PC-9 (cell line): ENCODE measurements at regions not wholly inside any gene's neighbourhood (a gene's known extent, or its start where the extent isn't known, plus 50 kb on each side); places are given as distances from the start of the nearest gene placed in this dataset.

Experiments
- BruUV-seq: library from RNA; stranded (reverse); fragments of 400-500 nt; replicated peaks from 2 replicates; lab custom pipeline; 2021; lab: Mats Ljungman, UMichigan
- CTCF ChIA-PET: fragments of 300-600 bp; sonication (Branson Sonifier 250); formaldehyde crosslinking; loops from one replicate; lab custom pipeline; 2022; ENCODE audit warnings: antibody characterized with exemption; lab: Charles Lee
- POLR2A ChIA-PET: fragments of 300-600 bp; sonication (Branson Sonifier 250); formaldehyde crosslinking; loops from one replicate; lab custom pipeline; 2022; ENCODE audit warnings: antibody characterized with exemption; ENCODE audit not compliant: unreplicated experiment; lab: Charles Lee
- DNase-seq, 2 experiments: peaks; one replicate each; pipeline versions ENCODE4 v3.0.0 to v3.0.0-alpha.2; 2015 to 2022; ENCODE audit warnings: mixed read lengths in 1 of 2
- H2AFZ ChIP-seq: fragments of 200-600 bp; sonication (generic); 2 replicates; pipeline ENCODE4 v1.8.1; 2017; ENCODE audit warnings: antibody characterized with exemption
- H3F3A ChIP-seq: fragments of 200-600 bp; sonication (generic); 2 replicates; pipeline ENCODE4 v1.8.1; 2017; ENCODE audit warnings: antibody characterized with exemption, mild to moderate bottlenecking, low read depth; ENCODE audit not compliant: insufficient read depth
- H3K27ac ChIP-seq: fragments of 200-600 bp; sonication (generic); 2 replicates; pipeline ENCODE4 v1.6.1; 2016; ENCODE audit warnings: mixed run types
- H3K27me3 ChIP-seq: fragments of 200-600 bp; sonication (generic); 2 replicates; pipeline ENCODE4 v1.6.1; 2016; ENCODE audit warnings: low read depth, mixed run types; ENCODE audit not compliant: insufficient read depth
- H3K36me3 ChIP-seq: fragments of 200-600 bp; sonication (generic); 2 replicates; pipeline ENCODE4 v1.6.1; 2016; ENCODE audit warnings: low read depth, mixed run types
- H3K4me1 ChIP-seq: fragments of 200-600 bp; sonication (generic); replicated peaks from 2 replicates; pipeline ENCODE4 v1.6.1; 2016; ENCODE audit warnings: mixed run types; ENCODE audit not compliant: insufficient read depth
- H3K4me2 ChIP-seq: fragments of 200-600 bp; sonication (generic); 2 replicates; pipeline ENCODE4 v1.6.1; 2017; ENCODE audit warnings: mixed run types
- H3K4me3 ChIP-seq: fragments of 200-600 bp; sonication (generic); 2 replicates; pipeline ENCODE4 v1.6.1; 2016; ENCODE audit warnings: mixed run types
- H3K79me2 ChIP-seq: fragments of 200-600 bp; sonication (generic); 2 replicates; pipeline ENCODE4 v1.6.1; 2017; ENCODE audit warnings: low read depth, mixed run types
- H3K9me2 ChIP-seq: fragments of 200-600 bp; sonication (generic); 2 replicates; pipeline ENCODE4 v1.8.1; 2017; ENCODE audit warnings: mild to moderate bottlenecking; ENCODE audit not compliant: insufficient read depth
- H3K9me3 ChIP-seq: fragments of 200-600 bp; sonication (generic); 2 replicates; pipeline ENCODE4 v1.8.1; 2016; ENCODE audit warnings: low read depth; ENCODE audit not compliant: insufficient read depth
- H4K20me1 ChIP-seq: fragments of 200-600 bp; sonication (generic); 2 replicates; pipeline ENCODE4 v1.8.1; 2017; ENCODE audit not compliant: insufficient read depth
- CTCF ChIP-seq: fragments of 200-600 bp; sonication (generic); conservative IDR thresholded peaks from 2 replicates; pipeline ENCODE4 v1.6.1; 2017; ENCODE audit warnings: mixed run types, antibody characterized with exemption, mild to moderate bottlenecking, moderate library complexity
- EZH2 ChIP-seq: fragments of 200-600 bp; sonication (generic); IDR thresholded peaks from 2 replicates; pipeline ENCODE4 v1.8.0; 2017; ENCODE audit warnings: antibody characterized with exemption, low read depth
- intact Hi-C: fragments of 100-400 bp; cut with micrococcal nuclease; formaldehyde crosslinking; loops from one replicate; pipeline ENCODE4 v1.10.0; 2022; ENCODE audit not compliant: unreplicated experiment

GRCh38 chr10:128879441-128880140 lies 587.5 kb upstream of the MGMT start:
- POLR2A ChIA-PET = no interaction called here
- intact Hi-C loops = no loop called here
- no peak for TF ChIP-seq CTCF
- TF ChIP-seq EZH2 = no peak
- no peak overlapping the region for H3K27ac ChIP-seq
- no peak overlapping the region for H3K4me3 ChIP-seq
- H2AFZ ChIP-seq = no peak overlapping the region
- H3F3A ChIP-seq = no peaks in the 10 kb centered on the region
- H3K9me2 ChIP-seq = no peaks in the 10 kb centered on the region
- CTCF ChIA-PET = no interaction called here
- BruUV-seq = no TSS peak
- H3K36me3 ChIP-seq = no peaks in the 10 kb centered on the region
- H3K4me1 ChIP-seq = no peaks in the 10 kb centered on the region
- H3K4me2 ChIP-seq = no peak overlapping the region
- no peak for DNase-seq
- H3K79me2 ChIP-seq = no peaks in the 10 kb centered on the region
- H4K20me1 ChIP-seq = no peaks in the 10 kb centered on the region
- H3K27me3 ChIP-seq = no peaks in the 10 kb centered on the region
- H3K9me3 ChIP-seq = no peaks in the 10 kb centered on the region

GRCh38 chr10:128880159-128880725 lies 586.8 kb upstream of the MGMT start:
- Histone ChIP-seq H3F3A (no peaks in the 10 kb centered on the region), H2AFZ (no peak overlapping the region), H3K9me2 (no peaks in the 10 kb centered on the region), H4K20me1 (no peaks in the 10 kb centered on the region), H3K4me2 (no peak overlapping the region), H3K27me3 (no peaks in the 10 kb centered on the region), H3K27ac (no peak overlapping the region), H3K9me3 (no peaks in the 10 kb centered on the region), H3K36me3 (no peaks in the 10 kb centered on the region), H3K4me3 (no peak overlapping the region), H3K79me2 (no peaks in the 10 kb centered on the region), H3K4me1 (no peaks in the 10 kb centered on the region)
- DNase-seq = no peak
- TF ChIP-seq EZH2 = no peak
- intact Hi-C loops = no loop called here
- POLR2A ChIA-PET = no interaction called here
- CTCF ChIA-PET = no interaction called here
- no TSS peak for BruUV-seq

GRCh38 chr10:128881086-128881485 lies 586.0 kb upstream of the MGMT start:
- H3K36me3 ChIP-seq = no peaks in the 10 kb centered on the region
- POLR2A ChIA-PET = no interaction called here
- BruUV-seq = no TSS peak
- H3K27ac ChIP-seq = no peak overlapping the region
- H3K4me1 ChIP-seq = no peaks in the 10 kb centered on the region
- no peaks in the 10 kb centered on the region for H3K9me2 ChIP-seq
- H3K4me3 ChIP-seq = no peak overlapping the region
- no peak overlapping the region for H3K4me2 ChIP-seq
- no peaks in the 10 kb centered on the region for H4K20me1 ChIP-seq
- intact Hi-C loops = no loop called here
- no peaks in the 10 kb centered on the region for H3K79me2 ChIP-seq
- CTCF ChIA-PET = no interaction called here
- TF ChIP-seq CTCF (no peak), EZH2 (no peak)
- H2AFZ ChIP-seq = no peak overlapping the region
- H3F3A ChIP-seq = no peaks in the 10 kb centered on the region
- H3K9me3 ChIP-seq = no peaks in the 10 kb centered on the region
- no peaks in the 10 kb centered on the region for H3K27me3 ChIP-seq
- DNase-seq = no peak
